Trophoblast cell (in vitro differentiated cells and primary cell): ENCODE measurements at regions not wholly inside any gene's neighbourhood (a gene's known extent, or its start where the extent isn't known, plus 50 kb on each side); places are given as distances from the start of the nearest gene placed in this dataset.

ENCODE experiments used
- DNase-seq, 2 donors: peaks; one replicate each; pipeline ENCODE4 v3.0.0-alpha.2; 2016
- H2AFZ ChIP-seq: 2 replicates; pipeline ENCODE4 v1.6.1; 2013; ENCODE audit warnings: low read length, moderate library complexity, mild to moderate bottlenecking; ENCODE audit not compliant: insufficient read depth, poor library complexity
- H2AK5ac ChIP-seq: 2 replicates; pipeline ENCODE4 v1.6.1; 2013; ENCODE audit warnings: mild to moderate bottlenecking, low read length
- H2BK120ac ChIP-seq: 2 replicates; pipeline ENCODE4 v1.6.1; 2013; ENCODE audit warnings: low read length, mild to moderate bottlenecking, moderate library complexity; ENCODE audit not compliant: insufficient read depth, poor library complexity
- H2BK12ac ChIP-seq: 2 replicates; pipeline ENCODE4 v1.6.1; 2013; ENCODE audit warnings: mild to moderate bottlenecking, low read length, moderate library complexity
- H2BK5ac ChIP-seq: 2 replicates; pipeline ENCODE4 v1.6.1; 2013; ENCODE audit warnings: low read length, low read depth, moderate library complexity, mild to moderate bottlenecking; ENCODE audit not compliant: poor library complexity
- H3K14ac ChIP-seq: 2 replicates; pipeline ENCODE4 v1.6.1; 2013; ENCODE audit warnings: mild to moderate bottlenecking, low read length
- H3K18ac ChIP-seq: 2 replicates; pipeline ENCODE4 v1.6.1; 2013; ENCODE audit warnings: mild to moderate bottlenecking, low read length
- H3K23ac ChIP-seq: 2 replicates; pipeline ENCODE4 v1.6.1; 2013; ENCODE audit warnings: low read length
- H3K27ac ChIP-seq: 2 replicates; pipeline ENCODE4 v1.5.1; 2013; ENCODE audit warnings: low read depth, mild to moderate bottlenecking, inconsistent platforms, low read length, moderate library complexity
- H3K27me3 ChIP-seq: 2 replicates; pipeline ENCODE4 v1.6.1; 2013; ENCODE audit warnings: inconsistent platforms, mild to moderate bottlenecking, low read length, moderate library complexity; ENCODE audit not compliant: insufficient read depth
- H3K36me3 ChIP-seq, 2 experiments: 1 replicate in 1 of 2; 2 replicates in 1 of 2; pipeline ENCODE4 v1.6.1; 2013; ENCODE audit warnings: low read length in 2 of 2, mild to moderate bottlenecking in 2 of 2, moderate library complexity in 1 of 2; ENCODE audit not compliant: insufficient read depth in 2 of 2, control insufficient read depth in 1 of 2
- H3K4ac ChIP-seq: 2 replicates; pipeline ENCODE4 v1.6.1; 2013; ENCODE audit warnings: low read depth, mild to moderate bottlenecking, low read length, moderate library complexity
- H3K4me1 ChIP-seq, 2 experiments: 1 replicate in 1 of 2; 2 replicates in 1 of 2; pipeline ENCODE4 v1.6.1; 2013; ENCODE audit warnings: low read length in 2 of 2, mild to moderate bottlenecking in 2 of 2, moderate library complexity in 1 of 2; ENCODE audit not compliant: insufficient read depth in 2 of 2, control insufficient read depth in 1 of 2
- H3K4me2 ChIP-seq: 2 replicates; pipeline ENCODE4 v1.6.1; 2013; ENCODE audit warnings: inconsistent platforms, mild to moderate bottlenecking, low read length, moderate library complexity
- H3K4me3 ChIP-seq: 2 replicates; pipeline ENCODE4 v1.5.1; 2013; ENCODE audit warnings: mild to moderate bottlenecking, low read depth, low read length, inconsistent platforms
- H3K79me1 ChIP-seq: one replicate; pipeline ENCODE4 v1.6.1; 2013; ENCODE audit warnings: low read length
- H3K79me2 ChIP-seq: 2 replicates; pipeline ENCODE4 v1.6.1; 2013; ENCODE audit warnings: low read length, mild to moderate bottlenecking; ENCODE audit not compliant: control insufficient read depth, insufficient read depth, poor library complexity
- H3K9ac ChIP-seq: 2 replicates; pipeline ENCODE4 v1.6.1; 2013; ENCODE audit warnings: mild to moderate bottlenecking, low read length
- H3K9me3 ChIP-seq: 2 replicates; pipeline ENCODE4 v1.6.1; 2013; ENCODE audit warnings: low read depth, mild to moderate bottlenecking, control low read depth, inconsistent platforms, low read length; ENCODE audit not compliant: insufficient read depth
- H4K12ac ChIP-seq: 2 replicates; pipeline ENCODE4 v1.6.1; 2013; ENCODE audit warnings: low read depth, mild to moderate bottlenecking, low read length, moderate library complexity
- H4K8ac ChIP-seq: 2 replicates; pipeline ENCODE4 v1.6.1; 2013; ENCODE audit warnings: low read depth, mild to moderate bottlenecking, low read length, moderate library complexity
- H4K91ac ChIP-seq: one replicate; pipeline ENCODE4 v1.6.1; 2013; ENCODE audit warnings: low read depth, mild to moderate bottlenecking, low read length, moderate library complexity
- WGBS: extraction: QIAGEN DNeasy Blood & Tissue Kit; methylation state at CpG from one replicate; pipeline ENCODE4 v1.1.7; 2013; ENCODE audit warnings: missing lambda C conversion rate; ENCODE audit not compliant: insufficient read length, insufficient coverage; ENCODE audit errors: extremely low coverage; 5-methylcytosine and 5-hydroxymethylcytosine counted together

- DNase-seq = no peak
- H3K9ac ChIP-seq = no peak overlapping the region
These were observed 270.4 kb downstream of the GPD2 start for GRCh38 chr2:156706576-156706975.

GRCh38 chr2:156708051-156708450, 271.9 kb downstream of the GPD2 start:
- no peak overlapping the region for H3K14ac ChIP-seq
- H3K27me3 ChIP-seq = no peaks in the 10 kb centered on the region
- no peaks in the 10 kb centered on the region for H3K79me1 ChIP-seq
- H4K12ac ChIP-seq = no peak overlapping the region
- no peak overlapping the region for H3K9ac ChIP-seq
- no peaks in the 10 kb centered on the region for H3K36me3 ChIP-seq
- H2BK120ac ChIP-seq = no peak overlapping the region
- no peaks in the 10 kb centered on the region for H3K79me2 ChIP-seq
- no peak for DNase-seq
- H3K23ac ChIP-seq = no peak overlapping the region
- no peak overlapping the region for H3K4me2 ChIP-seq
- H3K4me3 ChIP-seq = no peak overlapping the region
- no peak overlapping the region for H3K4ac ChIP-seq
- no CpG with 5 or more reads among the region's 2 CpGs for WGBS
- H2BK5ac ChIP-seq = no peak overlapping the region
- no peak overlapping the region for H4K8ac ChIP-seq
- no peaks in the 10 kb centered on the region for H3K9me3 ChIP-seq
- H3K27ac ChIP-seq = no peak overlapping the region
- H2AFZ ChIP-seq = no peak overlapping the region
- H3K4me1 ChIP-seq = no peaks in the 10 kb centered on the region
- H4K91ac ChIP-seq = no peak overlapping the region
- H2AK5ac ChIP-seq = no peak overlapping the region
- no peak overlapping the region for H3K18ac ChIP-seq
- H2BK12ac ChIP-seq = no peak overlapping the region

More at GRCh38 chr2:156706576-156706975, 270.4 kb downstream of the GPD2 start:
- Histone ChIP-seq H3K36me3 (no peaks in the 10 kb centered on the region), H2BK120ac (no peak overlapping the region), H3K79me2 (no peaks in the 10 kb centered on the region), H3K79me1 (no peaks in the 10 kb centered on the region), H4K8ac (no peak overlapping the region), H3K4me2 (no peak overlapping the region), H3K14ac (no peak overlapping the region), H3K4me3 (no peak overlapping the region), H2BK12ac (no peak overlapping the region), H3K9me3 (no peaks in the 10 kb centered on the region), H2AK5ac (no peak overlapping the region), H2BK5ac (no peak overlapping the region), H3K23ac (no peak overlapping the region), H3K27ac (no peak overlapping the region), H3K4me1 (no peaks in the 10 kb centered on the region), H3K4ac (no peak overlapping the region), H4K91ac (no peak overlapping the region), H2AFZ (no peak overlapping the region), H3K27me3 (no peaks in the 10 kb centered on the region), H4K12ac (no peak overlapping the region), H3K18ac (no peak overlapping the region)
- no CpG with 5 or more reads among the region's 2 CpGs for WGBS

- WGBS = no CpG with 5 or more reads among the region's 4 CpGs
- Histone ChIP-seq H3K14ac (no peak overlapping the region), H3K9ac (no peak overlapping the region), H3K79me1 (no peaks in the 10 kb centered on the region), H4K8ac (no peak overlapping the region), H3K79me2 (no peaks in the 10 kb centered on the region), H4K12ac (no peak overlapping the region), H3K27ac (no peak overlapping the region), H3K4me1 (no peaks in the 10 kb centered on the region), H2BK12ac (no peak overlapping the region), H3K36me3 (no peaks in the 10 kb centered on the region), H3K4me2 (no peak overlapping the region), H3K23ac (no peak overlapping the region), H2BK5ac (no peak overlapping the region), H3K4me3 (no peak overlapping the region), H3K9me3 (no peaks in the 10 kb centered on the region), H2AK5ac (no peak overlapping the region), H2AFZ (no peak overlapping the region), H3K4ac (no peak overlapping the region), H4K91ac (no peak overlapping the region), H3K27me3 (no peaks in the 10 kb centered on the region), H2BK120ac (no peak overlapping the region), H3K18ac (no peak overlapping the region)
- DNase-seq = no peak
These were observed 272.9 kb downstream of the GPD2 start for GRCh38 chr2:156709091-156709490.

GRCh38 chr2:156719036-156719435, 282.9 kb downstream of the GPD2 start:
- no peak overlapping the region for H2BK120ac ChIP-seq
- no peak overlapping the region for H4K12ac ChIP-seq
- H3K14ac ChIP-seq = no peak overlapping the region
- no peaks in the 10 kb centered on the region for H3K79me1 ChIP-seq
- no peak overlapping the region for H3K23ac ChIP-seq
- H2AK5ac ChIP-seq = no peak overlapping the region
- H2BK5ac ChIP-seq = no peak overlapping the region
- no peaks in the 10 kb centered on the region for H3K4me1 ChIP-seq
- no peak overlapping the region for H4K8ac ChIP-seq
- H3K27ac ChIP-seq = no peak overlapping the region
- H3K9me3 ChIP-seq = no peaks in the 10 kb centered on the region
- H3K27me3 ChIP-seq = no peaks in the 10 kb centered on the region
- H2BK12ac ChIP-seq = no peak overlapping the region
- H3K18ac ChIP-seq = no peak overlapping the region
- no peak overlapping the region for H3K4me2 ChIP-seq
- no CpG with 5 or more reads among the region's 3 CpGs for WGBS
- no peak overlapping the region for H3K4me3 ChIP-seq
- no peak for DNase-seq
- no peaks in the 10 kb centered on the region for H3K36me3 ChIP-seq
- no peaks in the 10 kb centered on the region for H3K79me2 ChIP-seq
- no peak overlapping the region for H2AFZ ChIP-seq
- no peak overlapping the region for H3K9ac ChIP-seq
- H3K4ac ChIP-seq = no peak overlapping the region
- no peak overlapping the region for H4K91ac ChIP-seq
